ENCODE measurements at regions not wholly inside any gene's neighbourhood (a gene's known extent, or its start where the extent isn't known, plus 50 kb on each side); places are given as distances from the start of the nearest gene placed in this dataset.

- TF ChIP-seq POLR2A (IDR thresholded peaks at IDR 0.05) (no peak), CTCF (IDR thresholded peaks at IDR 0.05) (no peak)
Measured at GRCh38 chr11:95444309-95445241, 213.6 kb upstream of the SESN3 start.
